Neural progenitor cell (in vitro differentiated cells): ENCODE measurements at regions not wholly inside any gene's neighbourhood (a gene's known extent, or its start where the extent isn't known, plus 50 kb on each side); places are given as distances from the start of the nearest gene placed in this dataset.

Source experiments
- CTCF ChIP-seq: fragments of 200-600 bp; sonication (generic); IDR thresholded peaks from 2 replicates; pipeline ENCODE4 v1.5.1; 2017; ENCODE audit warnings: antibody characterized with exemption, mild to moderate bottlenecking
- EZH2phosphoT487 ChIP-seq: fragments of 200-600 bp; sonication (generic); IDR thresholded peaks from 2 replicates; pipeline ENCODE4 v1.6.1; 2017; ENCODE audit warnings: antibody characterized with exemption

GRCh38 chr5:62044989-62045388 is 261.0 kb upstream of the KIF2A start:
- no peak for TF ChIP-seq CTCF
- TF ChIP-seq EZH2phosphoT487 = no peak
